ENCODE measurements at regions not wholly inside any gene's neighbourhood (a gene's known extent, or its start where the extent isn't known, plus 50 kb on each side); places are given as distances from the start of the nearest gene placed in this dataset.

DNA sequence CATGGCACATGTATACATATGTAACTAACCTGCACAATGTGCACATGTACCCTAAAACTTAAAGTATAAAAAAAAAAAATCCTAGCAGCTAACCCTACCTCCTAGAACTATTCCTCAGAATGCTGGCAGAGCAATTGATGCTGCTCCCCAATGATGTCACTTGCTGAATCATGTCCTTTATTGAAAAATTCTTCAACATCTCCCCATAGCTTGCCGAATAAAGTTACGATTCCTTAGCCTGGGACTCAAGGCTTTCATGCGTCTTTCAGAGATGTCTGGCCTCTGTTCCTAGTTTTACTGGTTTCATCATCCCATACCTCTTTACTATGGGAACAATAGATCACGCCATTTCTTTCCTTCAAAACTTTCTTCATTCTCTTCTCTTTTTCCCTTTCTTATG is 174.7 kb upstream of the FAT1 start:
- no peak for ATAC-seq
- WGBS, 2 donors, result 92 to 93% methylated on average over 4 of the region's 4 CpGs
- Histone ChIP-seq H3K4me3 (no peak overlapping the region), H3K27me3 (no peaks in the 10 kb centered on the region), H3K36me3 (replicated peaks in 1 of 2; ENCODE audit: insufficient read depth in 1 of 2, low read depth in 2 of 2) (no peaks in the 10 kb centered on the region), H3K27ac (no peak overlapping the region), H3K4me1 (no peaks in the 10 kb centered on the region), H3K9me3 (no peaks in the 10 kb centered on the region)
- no peak for DNase-seq
- TF ChIP-seq, protein P1, sequence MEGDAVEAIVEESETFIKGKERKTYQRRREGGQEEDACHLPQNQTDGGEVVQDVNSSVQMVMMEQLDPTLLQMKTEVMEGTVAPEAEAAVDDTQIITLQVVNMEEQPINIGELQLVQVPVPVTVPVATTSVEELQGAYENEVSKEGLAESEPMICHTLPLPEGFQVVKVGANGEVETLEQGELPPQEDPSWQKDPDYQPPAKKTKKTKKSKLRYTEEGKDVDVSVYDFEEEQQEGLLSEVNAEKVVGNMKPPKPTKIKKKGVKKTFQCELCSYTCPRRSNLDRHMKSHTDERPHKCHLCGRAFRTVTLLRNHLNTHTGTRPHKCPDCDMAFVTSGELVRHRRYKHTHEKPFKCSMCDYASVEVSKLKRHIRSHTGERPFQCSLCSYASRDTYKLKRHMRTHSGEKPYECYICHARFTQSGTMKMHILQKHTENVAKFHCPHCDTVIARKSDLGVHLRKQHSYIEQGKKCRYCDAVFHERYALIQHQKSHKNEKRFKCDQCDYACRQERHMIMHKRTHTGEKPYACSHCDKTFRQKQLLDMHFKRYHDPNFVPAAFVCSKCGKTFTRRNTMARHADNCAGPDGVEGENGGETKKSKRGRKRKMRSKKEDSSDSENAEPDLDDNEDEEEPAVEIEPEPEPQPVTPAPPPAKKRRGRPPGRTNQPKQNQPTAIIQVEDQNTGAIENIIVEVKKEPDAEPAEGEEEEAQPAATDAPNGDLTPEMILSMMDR (IDR thresholded peaks at IDR 0.05), result no peak
- no peak for TF ChIP-seq POLR2A (IDR thresholded peaks at IDR 0.05)
- intact Hi-C loops (cut with DNase I), result no loop called here

DNA sequence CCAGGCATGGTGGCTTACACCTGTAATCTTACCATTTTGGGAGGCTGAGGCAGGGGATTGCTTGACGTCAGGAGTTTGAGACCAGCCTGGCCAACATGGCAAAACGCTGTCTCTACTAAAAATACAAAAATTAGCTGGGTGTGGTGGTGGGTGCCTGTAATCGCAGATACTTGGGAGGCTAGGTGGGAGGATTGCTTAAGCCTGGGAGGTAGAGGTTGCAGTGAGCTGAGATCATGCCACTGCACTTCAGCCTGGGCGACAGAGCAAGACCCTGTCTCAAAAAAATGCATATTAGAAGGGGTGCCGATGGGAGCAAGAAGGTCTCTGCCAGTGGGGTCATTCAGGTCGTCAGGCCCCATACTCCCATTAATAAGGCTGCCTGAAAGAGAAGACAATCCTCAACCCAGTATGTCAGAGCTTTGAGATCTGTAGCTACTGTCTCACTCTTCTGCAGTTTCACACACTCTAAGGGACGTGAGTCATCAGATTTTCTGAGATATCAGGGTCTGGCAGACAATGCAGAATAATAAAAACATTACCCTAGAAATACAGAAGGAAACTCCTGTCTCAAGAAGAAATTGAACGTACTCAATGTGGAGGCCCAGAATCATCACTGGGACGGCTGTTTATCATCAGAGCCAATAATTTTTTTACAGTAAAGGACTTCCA is 176.7 kb upstream of the FAT1 start:
- H3K4me3 ChIP-seq, result no peak overlapping the region
- H3K27me3 ChIP-seq, result no peaks in the 10 kb centered on the region
- ATAC-seq (no peak), DNase-seq (no peak)
- 67 to 72% methylated on average over 9 of the region's 9 CpGs for WGBS, 2 donors
- no peaks in the 10 kb centered on the region for H3K4me1 ChIP-seq
- no peak for TF ChIP-seq POLR2A (IDR thresholded peaks at IDR 0.05)
- TF ChIP-seq, protein P1 (IDR thresholded peaks at IDR 0.05), result no peak
- intact Hi-C loops (cut with DNase I), result no loop called here
- H3K27ac ChIP-seq, result no peak overlapping the region
- no peaks in the 10 kb centered on the region for H3K9me3 ChIP-seq
- no peaks in the 10 kb centered on the region for H3K36me3 ChIP-seq (replicated peaks in 1 of 2; ENCODE audit: insufficient read depth in 1 of 2, low read depth in 2 of 2)

DNA sequence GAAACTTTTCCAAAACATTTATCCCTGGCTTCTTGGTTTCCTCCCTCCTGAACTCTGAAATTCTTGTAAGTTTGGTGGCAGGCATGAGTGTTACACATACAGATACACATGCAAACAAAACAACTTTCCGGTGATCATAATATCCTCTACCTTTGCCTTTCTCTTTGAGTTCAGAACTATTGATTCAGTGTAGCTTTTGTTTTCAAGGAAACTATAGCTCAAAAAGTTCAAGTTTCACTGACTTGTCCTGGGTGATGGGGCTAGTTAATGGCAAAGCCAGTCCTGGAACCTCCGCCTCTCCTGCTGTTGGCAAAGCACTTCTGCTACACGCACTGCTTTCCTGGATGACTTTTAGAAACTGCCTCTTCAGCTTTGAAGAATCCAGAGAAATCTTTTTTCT is 177.3 kb upstream of the FAT1 start:
- H3K27ac ChIP-seq, result no peak overlapping the region
- ATAC-seq (no peak), DNase-seq (no peak)
- TF ChIP-seq, protein P1 (IDR thresholded peaks at IDR 0.05), result no peak
- no peak for TF ChIP-seq POLR2A (IDR thresholded peaks at IDR 0.05)
- H3K27me3 ChIP-seq, result no peaks in the 10 kb centered on the region
- WGBS, 2 donors, result 62 to 80% methylated on average over 3 of the region's 3 CpGs
- no peak overlapping the region for H3K4me3 ChIP-seq
- H3K9me3 ChIP-seq, result no peaks in the 10 kb centered on the region
- intact Hi-C loops (cut with DNase I), result no loop called here
- no peaks in the 10 kb centered on the region for H3K4me1 ChIP-seq
- H3K36me3 ChIP-seq (replicated peaks in 1 of 2; ENCODE audit: insufficient read depth in 1 of 2, low read depth in 2 of 2), result no peaks in the 10 kb centered on the region

DNA sequence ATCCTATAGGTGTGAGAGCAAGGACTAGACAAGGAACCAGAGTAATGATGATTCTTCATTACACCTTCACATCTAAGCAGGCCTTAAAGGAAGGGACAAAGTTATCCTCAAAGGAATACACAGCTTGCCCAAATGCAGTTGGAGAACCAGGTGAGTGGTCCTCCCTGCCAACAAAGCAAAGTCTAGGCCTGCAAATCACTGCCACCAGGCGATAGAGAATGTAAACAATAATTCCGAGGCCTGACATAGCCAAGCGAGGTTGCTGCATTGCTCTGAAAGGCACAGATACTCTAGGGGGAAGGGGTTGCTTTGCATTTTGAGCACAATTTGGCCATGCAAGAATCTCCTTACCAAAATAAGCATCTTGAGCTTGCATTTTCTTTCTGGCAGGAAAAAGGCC is 178.2 kb upstream of the FAT1 start:
- intact Hi-C loops (cut with DNase I), result no loop called here
- 37 to 49% methylated on average over 3 of the region's 3 CpGs for WGBS, 2 donors
- Histone ChIP-seq H3K27me3 (no peaks in the 10 kb centered on the region), H3K9me3 (no peaks in the 10 kb centered on the region), H3K27ac (no peak overlapping the region), H3K4me3 (no peak overlapping the region), H3K4me1 (no peaks in the 10 kb centered on the region), H3K36me3 (replicated peaks in 1 of 2; ENCODE audit: insufficient read depth in 1 of 2, low read depth in 2 of 2) (no peaks in the 10 kb centered on the region)
- no peak for ATAC-seq
- no peak for DNase-seq
- TF ChIP-seq POLR2A (IDR thresholded peaks at IDR 0.05), result no peak
- TF ChIP-seq, protein P1 (IDR thresholded peaks at IDR 0.05), result no peak

DNA sequence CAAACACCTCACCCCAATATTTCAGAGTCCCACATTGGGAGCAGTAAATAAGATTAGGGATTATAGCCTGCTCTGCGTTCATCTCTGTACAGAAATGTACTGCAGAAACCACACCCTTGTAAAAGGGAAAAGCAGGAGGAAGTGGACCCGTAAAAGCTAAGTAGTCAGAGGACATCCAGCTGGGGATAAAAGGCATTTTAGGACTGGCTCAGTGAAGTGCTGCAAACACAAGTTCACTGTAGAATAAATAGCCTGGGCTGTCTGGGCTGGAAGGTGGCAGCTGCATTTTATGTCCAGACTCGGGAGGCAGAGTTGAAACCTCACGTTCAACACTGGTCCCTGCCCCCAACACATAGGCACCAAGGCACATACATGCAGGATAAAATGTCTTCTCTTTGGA is 178.7 kb upstream of the FAT1 start:
- ATAC-seq (no peak), DNase-seq (no peak)
- H3K36me3 ChIP-seq (replicated peaks in 1 of 2; ENCODE audit: insufficient read depth in 1 of 2, low read depth in 2 of 2), result no peaks in the 10 kb centered on the region
- intact Hi-C loops (cut with DNase I), result no loop called here
- TF ChIP-seq POLR2A (IDR thresholded peaks at IDR 0.05), result no peak
- TF ChIP-seq, protein P1 (IDR thresholded peaks at IDR 0.05), result no peak
- H3K4me3 ChIP-seq, result no peak overlapping the region
- WGBS, 2 donors, result 73 to 76% methylated on average over 4 of the region's 4 CpGs
- no peaks in the 10 kb centered on the region for H3K4me1 ChIP-seq
- no peaks in the 10 kb centered on the region for H3K9me3 ChIP-seq
- H3K27ac ChIP-seq, result no peak overlapping the region
- H3K27me3 ChIP-seq, result no peaks in the 10 kb centered on the region

Measured in body of pancreas (tissue), 4 donors.